Neural cell (in vitro differentiated cells): ENCODE measurements at regions not wholly inside any gene's neighbourhood (a gene's known extent, or its start where the extent isn't known, plus 50 kb on each side); places are given as distances from the start of the nearest gene placed in this dataset.

ENCODE experiments used
- EZH2 ChIP-seq: fragments of 200-600, 300-800 bp; shearing (Covaris generic), sonication (generic); IDR thresholded peaks from 2 replicates; pipeline ENCODE4 v1.6.1; 2014; ENCODE audit warnings: antibody characterized with exemption, low read length, borderline replicate concordance, mild to moderate bottlenecking; ENCODE audit not compliant: insufficient read depth, poor library complexity, severe bottlenecking
- MXI1 ChIP-seq: fragments of 450-650 bp; conservative IDR thresholded peaks from 2 replicates; pipeline ENCODE4 v1.6.1; 2014; ENCODE audit warnings: antibody characterized with exemption, mild to moderate bottlenecking; ENCODE audit not compliant: poor library complexity, severe bottlenecking
- RAD21 ChIP-seq: fragments of 450-650 bp; conservative IDR thresholded peaks from 2 replicates; pipeline ENCODE4 v1.6.1; 2014; ENCODE audit warnings: antibody characterized with exemption, mild to moderate bottlenecking, moderate library complexity
- TF ChIP-seq, protein P1 (sequence below): fragments of 450-650 bp; IDR thresholded peaks from 2 replicates; pipeline ENCODE4 v1.5.1; 2014; ENCODE audit warnings: antibody characterized with exemption, mild to moderate bottlenecking, moderate library complexity; ENCODE audit not compliant: poor library complexity, severe bottlenecking
- TF ChIP-seq, protein P2 (sequence below): IDR thresholded peaks from 2 replicates; pipeline ENCODE4 v1.6.1; 2012; ENCODE audit warnings: borderline replicate concordance

DNA sequence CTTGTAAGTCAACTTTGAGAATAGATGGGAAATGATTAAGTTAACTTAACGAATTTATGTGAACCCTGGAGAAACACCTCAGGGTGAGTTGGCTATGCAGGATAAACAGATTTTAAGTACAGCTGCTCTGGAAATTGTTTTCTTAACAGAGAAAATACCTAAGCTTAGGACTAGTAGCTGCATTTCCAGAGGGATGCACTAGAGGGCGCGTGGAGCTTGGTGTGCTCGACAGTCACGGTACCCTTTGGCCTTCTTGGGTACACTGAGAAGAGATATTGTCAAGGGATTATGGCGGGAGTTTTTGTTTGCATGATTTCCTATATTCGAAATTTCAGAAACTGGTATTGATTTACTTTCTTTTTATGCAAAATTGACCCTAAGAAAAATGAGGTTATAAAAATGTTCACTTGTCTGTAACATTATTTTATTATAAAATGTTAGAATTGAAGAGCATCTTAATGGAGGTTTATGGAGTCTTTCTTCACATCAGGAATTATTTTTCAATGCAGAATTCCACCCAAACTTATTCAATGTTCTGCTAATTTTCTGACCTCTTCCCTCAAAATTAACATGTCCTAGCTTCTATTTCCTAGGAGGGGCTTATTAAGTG is 58.4 kb upstream of the MYO3A start:
- TF ChIP-seq, protein P1, sequence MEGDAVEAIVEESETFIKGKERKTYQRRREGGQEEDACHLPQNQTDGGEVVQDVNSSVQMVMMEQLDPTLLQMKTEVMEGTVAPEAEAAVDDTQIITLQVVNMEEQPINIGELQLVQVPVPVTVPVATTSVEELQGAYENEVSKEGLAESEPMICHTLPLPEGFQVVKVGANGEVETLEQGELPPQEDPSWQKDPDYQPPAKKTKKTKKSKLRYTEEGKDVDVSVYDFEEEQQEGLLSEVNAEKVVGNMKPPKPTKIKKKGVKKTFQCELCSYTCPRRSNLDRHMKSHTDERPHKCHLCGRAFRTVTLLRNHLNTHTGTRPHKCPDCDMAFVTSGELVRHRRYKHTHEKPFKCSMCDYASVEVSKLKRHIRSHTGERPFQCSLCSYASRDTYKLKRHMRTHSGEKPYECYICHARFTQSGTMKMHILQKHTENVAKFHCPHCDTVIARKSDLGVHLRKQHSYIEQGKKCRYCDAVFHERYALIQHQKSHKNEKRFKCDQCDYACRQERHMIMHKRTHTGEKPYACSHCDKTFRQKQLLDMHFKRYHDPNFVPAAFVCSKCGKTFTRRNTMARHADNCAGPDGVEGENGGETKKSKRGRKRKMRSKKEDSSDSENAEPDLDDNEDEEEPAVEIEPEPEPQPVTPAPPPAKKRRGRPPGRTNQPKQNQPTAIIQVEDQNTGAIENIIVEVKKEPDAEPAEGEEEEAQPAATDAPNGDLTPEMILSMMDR, result peak; percentile 90
- TF ChIP-seq MXI1, result no peak
- TF ChIP-seq RAD21, result peak; percentile 93
- no peak for TF ChIP-seq EZH2
- TF ChIP-seq, protein P2, sequence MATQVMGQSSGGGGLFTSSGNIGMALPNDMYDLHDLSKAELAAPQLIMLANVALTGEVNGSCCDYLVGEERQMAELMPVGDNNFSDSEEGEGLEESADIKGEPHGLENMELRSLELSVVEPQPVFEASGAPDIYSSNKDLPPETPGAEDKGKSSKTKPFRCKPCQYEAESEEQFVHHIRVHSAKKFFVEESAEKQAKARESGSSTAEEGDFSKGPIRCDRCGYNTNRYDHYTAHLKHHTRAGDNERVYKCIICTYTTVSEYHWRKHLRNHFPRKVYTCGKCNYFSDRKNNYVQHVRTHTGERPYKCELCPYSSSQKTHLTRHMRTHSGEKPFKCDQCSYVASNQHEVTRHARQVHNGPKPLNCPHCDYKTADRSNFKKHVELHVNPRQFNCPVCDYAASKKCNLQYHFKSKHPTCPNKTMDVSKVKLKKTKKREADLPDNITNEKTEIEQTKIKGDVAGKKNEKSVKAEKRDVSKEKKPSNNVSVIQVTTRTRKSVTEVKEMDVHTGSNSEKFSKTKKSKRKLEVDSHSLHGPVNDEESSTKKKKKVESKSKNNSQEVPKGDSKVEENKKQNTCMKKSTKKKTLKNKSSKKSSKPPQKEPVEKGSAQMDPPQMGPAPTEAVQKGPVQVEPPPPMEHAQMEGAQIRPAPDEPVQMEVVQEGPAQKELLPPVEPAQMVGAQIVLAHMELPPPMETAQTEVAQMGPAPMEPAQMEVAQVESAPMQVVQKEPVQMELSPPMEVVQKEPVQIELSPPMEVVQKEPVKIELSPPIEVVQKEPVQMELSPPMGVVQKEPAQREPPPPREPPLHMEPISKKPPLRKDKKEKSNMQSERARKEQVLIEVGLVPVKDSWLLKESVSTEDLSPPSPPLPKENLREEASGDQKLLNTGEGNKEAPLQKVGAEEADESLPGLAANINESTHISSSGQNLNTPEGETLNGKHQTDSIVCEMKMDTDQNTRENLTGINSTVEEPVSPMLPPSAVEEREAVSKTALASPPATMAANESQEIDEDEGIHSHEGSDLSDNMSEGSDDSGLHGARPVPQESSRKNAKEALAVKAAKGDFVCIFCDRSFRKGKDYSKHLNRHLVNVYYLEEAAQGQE, result no peak
